H1 (cell line): ENCODE measurements at regions not wholly inside any gene's neighbourhood (a gene's known extent, or its start where the extent isn't known, plus 50 kb on each side); places are given as distances from the start of the nearest gene placed in this dataset.

Experiments
- CTCF ChIA-PET: fragments of 300-600 bp; sonication (Branson Sonifier 250); formaldehyde crosslinking; loops from one replicate; lab custom pipeline; 2021; ENCODE audit not compliant: partially characterized antibody; lab: Charles Lee
- POLR2A ChIA-PET: fragments of 300-600 bp; sonication (Branson Sonifier 250); formaldehyde crosslinking; loops from one replicate; lab custom pipeline; 2021; ENCODE audit warnings: inconsistent platforms; ENCODE audit not compliant: partially characterized antibody; lab: Charles Lee
- DNase-seq, 2 experiments: peaks; one replicate each; pipeline versions ENCODE4 v3.0.0 to v3.0.0-alpha.2; 2010 to 2022; ENCODE audit warnings: low spot score in 2 of 2, low read depth in 1 of 2, mixed read lengths in 1 of 2
- FAIRE-seq: peaks from 2 replicates; lab custom pipeline; 2011; peaks lifted over from hg19 to GRCh38; lab: Jason Lieb, UNC
- H2AFZ ChIP-seq: 2 replicates; pipeline ENCODE4 v1.8.1; 2012; ENCODE audit warnings: low read length, inconsistent platforms
- H2AK5ac ChIP-seq: 2 replicates; pipeline ENCODE4 v1.6.1; 2013; ENCODE audit warnings: low read depth, low read length
- H2BK120ac ChIP-seq: replicated peaks from 2 replicates; pipeline ENCODE3; 2013; ENCODE audit warnings: low read depth, low read length, inconsistent platforms
- H2BK12ac ChIP-seq: 2 replicates; pipeline ENCODE4 v1.6.1; 2013; ENCODE audit warnings: low read depth, low read length
- H2BK15ac ChIP-seq: 2 replicates; pipeline ENCODE4 v1.6.1; 2013; ENCODE audit warnings: low read length
- H2BK20ac ChIP-seq: 2 replicates; pipeline ENCODE4 v1.6.1; 2013; ENCODE audit warnings: low read length
- H2BK5ac ChIP-seq: 2 replicates; pipeline ENCODE4 v1.6.1; 2013; ENCODE audit warnings: low read depth, low read length
- H3K14ac ChIP-seq: 2 replicates; pipeline ENCODE4 v1.6.1; 2013; ENCODE audit warnings: inconsistent platforms; ENCODE audit not compliant: insufficient read length
- H3K18ac ChIP-seq: 2 replicates; pipeline ENCODE4 v1.6.1; 2013; ENCODE audit warnings: low read length; ENCODE audit errors: extremely low read depth
- H3K23ac ChIP-seq: 2 replicates; pipeline ENCODE4 v1.6.1; 2013; ENCODE audit warnings: inconsistent platforms; ENCODE audit not compliant: insufficient read length
- H3K23me2 ChIP-seq: 2 replicates; pipeline ENCODE4 v1.6.1; 2013; ENCODE audit warnings: low read depth, low read length
- H3K27ac ChIP-seq: 2 replicates; pipeline ENCODE4 v1.6.1; 2011; ENCODE audit warnings: low read depth, low read length, inconsistent platforms
- H3K27me3 ChIP-seq, 4 experiments: replicated peaks in 1 of 4; 1 replicate in 1 of 4; 2 replicates in 3 of 4; pipeline versions ENCODE4 v1.6.1 to v1.8.1; 2011 to 2013; ENCODE audit warnings: low read length in 3 of 4, mild to moderate bottlenecking in 3 of 4, inconsistent platforms in 2 of 4, mixed read lengths in 2 of 4, moderate library complexity in 1 of 4; ENCODE audit not compliant: control insufficient read depth in 3 of 4, insufficient read depth in 3 of 4; ENCODE audit errors: extremely low read depth in 1 of 4
- H3K36me3 ChIP-seq, 4 experiments: 2 replicates each; pipeline versions ENCODE4 v1.6.1 to v1.8.1; 2011 to 2013; ENCODE audit warnings: mild to moderate bottlenecking in 4 of 4, low read length in 3 of 4, moderate library complexity in 2 of 4, control low read depth in 1 of 4, inconsistent platforms in 1 of 4; ENCODE audit not compliant: insufficient read depth in 4 of 4, control insufficient read depth in 2 of 4
- H3K4ac ChIP-seq: replicated peaks from 2 replicates; pipeline ENCODE3; 2013; ENCODE audit warnings: low read length, low read depth, mixed read lengths, inconsistent platforms; ENCODE audit not compliant: insufficient read length
- H3K4me1 ChIP-seq, 4 experiments: replicated peaks in 1 of 4; 1 replicate in 1 of 4; 2 replicates in 3 of 4; pipeline versions ENCODE4 v1.6.1 to v1.8.1; 2011 to 2013; ENCODE audit warnings: low read length in 3 of 4, inconsistent platforms in 2 of 4, mixed read lengths in 1 of 4; ENCODE audit not compliant: insufficient read depth in 4 of 4, control insufficient read depth in 3 of 4
- H3K4me2 ChIP-seq, 2 experiments: 2 replicates each; pipeline versions ENCODE4 v1.6.1 to v1.8.1; 2011 to 2013; ENCODE audit warnings: low read depth in 2 of 2, low read length in 2 of 2, control low read depth in 1 of 2, inconsistent platforms in 1 of 2, mild to moderate bottlenecking in 1 of 2; ENCODE audit not compliant: insufficient read depth in 1 of 2
- H3K4me3 ChIP-seq, 4 experiments: fragments of 200-600, 300-600 bp in 1 of 4; sonication (generic), shearing (Covaris generic), sonication (Bioruptor Twin) in 1 of 4; 2 replicates each; pipeline versions ENCODE4 v1.5.1 to v1.8.1; 2011 to 2016; ENCODE audit warnings: low read length in 4 of 4, low read depth in 3 of 4, control low read depth in 2 of 4, inconsistent platforms in 2 of 4, mild to moderate bottlenecking in 2 of 4, mixed read lengths in 1 of 4, moderate library complexity in 1 of 4; ENCODE audit not compliant: insufficient read depth in 2 of 4; ENCODE audit errors: extremely low read depth in 1 of 4
- H3K56ac ChIP-seq: replicated peaks from 2 replicates; pipeline ENCODE3; 2013; ENCODE audit warnings: low read depth, mild to moderate bottlenecking, mixed read lengths, low read length, inconsistent platforms; ENCODE audit not compliant: insufficient read length
- H3K79me1 ChIP-seq: 2 replicates; pipeline ENCODE4 v1.6.1; 2013; ENCODE audit warnings: low read depth, low read length, control low read depth
- H3K79me2 ChIP-seq, 2 experiments: 2 replicates each; pipeline versions ENCODE4 v1.6.1 to v1.8.1; 2012 to 2013; ENCODE audit warnings: low read length in 2 of 2, mild to moderate bottlenecking in 2 of 2, inconsistent platforms in 1 of 2; ENCODE audit not compliant: insufficient read depth in 2 of 2, control insufficient read depth in 1 of 2
- H3K9ac ChIP-seq, 4 experiments: replicated peaks in 1 of 4; 1 replicate in 1 of 4; 2 replicates in 3 of 4; pipeline versions ENCODE4 v1.6.1 to v1.8.1; 2011 to 2013; ENCODE audit warnings: low read depth in 3 of 4, low read length in 3 of 4, control low read depth in 2 of 4, mild to moderate bottlenecking in 2 of 4, moderate library complexity in 2 of 4, inconsistent platforms in 1 of 4; ENCODE audit errors: extremely low read depth in 1 of 4
- H3K9me3 ChIP-seq, 2 experiments: 2 replicates each; pipeline versions ENCODE4 v1.6.1 to v1.8.1; 2012 to 2013; ENCODE audit warnings: mild to moderate bottlenecking in 2 of 2, moderate library complexity in 2 of 2, control low read depth in 1 of 2, inconsistent platforms in 1 of 2, low read depth in 1 of 2, low read length in 1 of 2, mixed read lengths in 1 of 2; ENCODE audit not compliant: insufficient read depth in 2 of 2
- H4K20me1 ChIP-seq, 2 experiments: replicated peaks in 1 of 2; 2 replicates each; pipeline versions ENCODE3 to v1.8.1; 2011 to 2013; ENCODE audit warnings: inconsistent platforms in 2 of 2, low read length in 2 of 2, mild to moderate bottlenecking in 1 of 2; ENCODE audit not compliant: insufficient read depth in 2 of 2, control insufficient read depth in 1 of 2
- H4K5ac ChIP-seq: 2 replicates; pipeline ENCODE4 v1.6.1; 2013; ENCODE audit warnings: low read length, low read depth, mixed read lengths, inconsistent platforms; ENCODE audit not compliant: insufficient read length
- H4K8ac ChIP-seq: 2 replicates; pipeline ENCODE4 v1.8.0; 2013; ENCODE audit warnings: mild to moderate bottlenecking, moderate library complexity, low read length, inconsistent platforms; ENCODE audit not compliant: insufficient read depth; ENCODE audit errors: extremely low read depth
- H4K91ac ChIP-seq: replicated peaks from 2 replicates; pipeline ENCODE3; 2013; ENCODE audit warnings: low read length, mixed read lengths, inconsistent platforms; ENCODE audit not compliant: insufficient read length
- GTF2F1 ChIP-seq: IDR thresholded peaks from 2 replicates; pipeline ENCODE4 v1.6.1; 2012; ENCODE audit warnings: low read depth, low read length, improper control_type of control experiment, borderline replicate concordance
- SIN3A ChIP-seq, 2 experiments: IDR thresholded peaks in 1 of 2; conservative IDR thresholded peaks in 1 of 2; 2 replicates each; pipeline ENCODE4 v1.6.1; 2011 to 2012; ENCODE audit warnings: low read length in 2 of 2, improper control_type of control experiment in 1 of 2, low read depth in 1 of 2, mild to moderate bottlenecking in 1 of 2
- TAF7 ChIP-seq: optimal IDR thresholded peaks from 2 replicates; pipeline ENCODE3; 2011; ENCODE audit warnings: low read depth, mild to moderate bottlenecking, inconsistent platforms, low read length, moderate library complexity, borderline replicate concordance
- WGBS, 2 experiments: shearing (Covaris generic) in 1 of 2; methylation state at CpG; one replicate each; pipeline versions ENCODE4 v1.1.6 to v1.1.7; 2013 to 2015; ENCODE audit warnings: low lambda C conversion rate in 2 of 2, mixed read lengths in 2 of 2, inconsistent platforms in 1 of 2, low coverage in 1 of 2, missing lambda C conversion rate in 1 of 2; ENCODE audit not compliant: insufficient replicate concordance in 2 of 2, insufficient coverage in 1 of 2, insufficient read length in 1 of 2; ENCODE audit errors: extremely low coverage in 1 of 2, missing lambda C conversion rate in 1 of 2; 5-methylcytosine and 5-hydroxymethylcytosine counted together

DNA sequence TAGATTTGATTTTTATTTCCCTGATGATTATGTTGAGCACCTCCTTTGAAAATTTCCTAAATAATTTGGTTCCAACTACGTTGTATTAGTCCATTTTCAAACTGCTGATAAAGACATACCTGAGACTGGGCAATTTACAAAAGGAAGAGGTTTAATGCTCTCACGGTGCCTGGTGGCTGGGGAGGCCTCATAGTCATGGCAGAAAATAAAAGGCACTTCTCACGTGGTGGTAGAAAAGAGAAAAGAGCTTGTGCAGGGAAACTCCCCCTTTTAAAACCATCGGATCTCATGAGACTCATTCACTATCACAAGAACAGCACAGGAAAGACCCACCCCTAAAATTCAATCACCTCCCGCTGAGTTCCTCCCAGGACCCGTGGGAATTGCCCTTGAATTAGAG lies 372.3 kb downstream of the RPL10L start:
- no peak overlapping the region for H2BK15ac ChIP-seq
- no peaks in the 10 kb centered on the region for H3K36me3 ChIP-seq
- no peak overlapping the region for H3K14ac ChIP-seq
- H3K79me1 ChIP-seq: no peaks in the 10 kb centered on the region
- H3K56ac ChIP-seq: no peak overlapping the region
- no peak overlapping the region for H4K91ac ChIP-seq
- H2BK120ac ChIP-seq: no peak overlapping the region
- H3K9me3 ChIP-seq: no peaks in the 10 kb centered on the region
- H4K5ac ChIP-seq: no peak overlapping the region
- no peak overlapping the region for H3K23ac ChIP-seq
- no peak overlapping the region for H2BK5ac ChIP-seq
- H2AFZ ChIP-seq: no peak overlapping the region
- H3K9ac ChIP-seq: no peak overlapping the region
- no peaks in the 10 kb centered on the region for H3K27me3 ChIP-seq
- H3K4ac ChIP-seq: no peak overlapping the region
- H3K4me2 ChIP-seq: no peak overlapping the region
- 69% methylated on average over 6 of the region's 6 CpGs; no CpG with 5 or more reads in 1 of the 2 experiments for WGBS, 2 experiments
- H3K79me2 ChIP-seq: no peaks in the 10 kb centered on the region
- ChIA-PET CTCF (interaction anchor here (1.2 kb wide), 1 partner anchor 15 kb away, joined by 4 read pairs; no protein-coding TSS in a partner anchor), POLR2A (no interaction called here)
- H3K4me1 ChIP-seq: no peaks in the 10 kb centered on the region
- no peak overlapping the region for H2BK20ac ChIP-seq
- H4K8ac ChIP-seq: no peak overlapping the region
- H3K4me3 ChIP-seq: no peak overlapping the region
- FAIRE-seq: no peak
- no peak overlapping the region for H2BK12ac ChIP-seq
- DNase-seq: no peak
- H2AK5ac ChIP-seq: no peak overlapping the region
- no peak overlapping the region for H3K18ac ChIP-seq
- H3K23me2 ChIP-seq: no peaks in the 10 kb centered on the region
- no peak overlapping the region for H3K27ac ChIP-seq
- TF ChIP-seq GTF2F1 (no peak), SIN3A (conservative IDR thresholded peaks at IDR 0.05 in 1 of 2, IDR thresholded peaks at IDR 0.05 in 1 of 2; ENCODE audit: low read depth in 1 of 2, low read length in 2 of 2) (no peak), TAF7 (no peak)
- no peaks in the 10 kb centered on the region for H4K20me1 ChIP-seq
